ENCODE measurements at regions not wholly inside any gene's neighbourhood (a gene's known extent, or its start where the extent isn't known, plus 50 kb on each side); places are given as distances from the start of the nearest gene placed in this dataset.

DNA sequence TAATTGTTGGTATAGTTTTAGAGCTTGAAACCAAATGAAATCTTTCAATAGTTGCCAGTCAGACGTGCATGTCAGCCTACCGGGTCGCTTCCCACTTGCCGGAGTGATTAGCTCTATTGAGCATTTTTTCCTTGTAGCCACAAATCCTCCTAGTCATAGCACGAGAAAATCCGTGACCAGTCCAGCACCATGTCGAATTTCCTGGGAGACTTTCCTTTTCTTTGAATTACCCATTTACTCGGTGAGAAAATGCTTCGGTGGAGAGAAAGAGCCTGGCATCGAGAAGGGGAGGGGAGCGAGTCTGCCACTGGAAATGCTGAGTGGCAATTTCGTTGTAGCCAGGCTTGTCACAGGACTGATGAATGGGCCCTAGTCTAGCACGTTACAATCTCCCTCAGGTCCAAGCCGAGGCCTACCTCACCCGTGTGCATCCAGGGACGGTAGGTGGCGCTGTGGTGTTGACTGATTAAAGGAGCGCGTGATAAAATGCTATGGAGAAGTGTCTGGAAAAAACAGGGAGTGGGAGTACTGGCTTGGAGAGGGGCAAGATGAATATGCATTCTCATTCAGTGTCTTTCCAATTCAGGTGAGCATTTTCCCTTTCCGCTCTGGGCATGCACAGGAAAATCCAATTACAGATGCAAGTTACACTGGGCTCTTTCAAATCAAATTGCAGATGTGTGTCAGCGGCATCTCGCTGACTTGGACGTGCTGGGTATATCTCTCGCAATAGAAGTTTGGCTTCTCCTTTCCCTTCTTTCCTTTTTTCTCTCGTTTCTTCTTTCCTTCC is 238.8 kb downstream of the EDEM1 start (continued):
- TF ChIP-seq NFRKB (IDR thresholded peaks at IDR 0.05; ENCODE audit: low read depth): 0 out of 2 replicates have a peak, but pooled peaks have one; percentile 34
- TF ChIP-seq KLF1 (tag; IDR thresholded peaks at IDR 0.05): peak; percentile 54; the same call in 1 of the 2 replicates
- TF ChIP-seq CREBBP (IDR thresholded peaks at IDR 0.05; ENCODE audit: low read depth, low read length): no peak
- TF ChIP-seq, protein P1, sequence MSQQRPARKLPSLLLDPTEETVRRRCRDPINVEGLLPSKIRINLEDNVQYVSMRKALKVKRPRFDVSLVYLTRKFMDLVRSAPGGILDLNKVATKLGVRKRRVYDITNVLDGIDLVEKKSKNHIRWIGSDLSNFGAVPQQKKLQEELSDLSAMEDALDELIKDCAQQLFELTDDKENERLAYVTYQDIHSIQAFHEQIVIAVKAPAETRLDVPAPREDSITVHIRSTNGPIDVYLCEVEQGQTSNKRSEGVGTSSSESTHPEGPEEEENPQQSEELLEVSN (IDR thresholded peaks at IDR 0.05; ENCODE audit: borderline replicate concordance in 1 of 2, extremely low read depth in 1 of 2, insufficient read depth in 1 of 2, insufficient read length in 1 of 2, low read depth in 1 of 2, low read length in 1 of 2, poor library complexity in 1 of 2, severe bottlenecking in 1 of 2): peak in 1 of 2 experiments; percentile 36
- peak; percentile 54; the same call in 1 of the 2 replicates for TF ChIP-seq SMAD4 (CRISPR knock-in tag; conservative IDR thresholded peaks at IDR 0.05)
- no peak for TF ChIP-seq ZNF76 (CRISPR knock-in tag; IDR thresholded peaks at IDR 0.05; ENCODE audit: borderline replicate concordance)
- TF ChIP-seq ARNT (IDR thresholded peaks at IDR 0.05): peak; percentile 68 to 94; a peak in 3 of 4 replicates
- TF ChIP-seq ZNF41 (CRISPR knock-in tag; conservative IDR thresholded peaks at IDR 0.05): no peak
- peak; percentile 68 for TF ChIP-seq NFE2 (IDR thresholded peaks at IDR 0.05; ENCODE audit: low read depth)
- TF ChIP-seq MTA2 (IDR thresholded peaks at IDR 0.05; ENCODE audit: low read depth): peak; percentile 23; the same call in 1 of the 2 replicates
- TF ChIP-seq SMARCC2 (IDR thresholded peaks at IDR 0.05; ENCODE audit: low read depth): 0 out of 2 replicates have a peak, but pooled peaks have one; percentile 22
